ENCODE measurements at regions not wholly inside any gene's neighbourhood (a gene's known extent, or its start where the extent isn't known, plus 50 kb on each side); places are given as distances from the start of the nearest gene placed in this dataset.

DNA sequence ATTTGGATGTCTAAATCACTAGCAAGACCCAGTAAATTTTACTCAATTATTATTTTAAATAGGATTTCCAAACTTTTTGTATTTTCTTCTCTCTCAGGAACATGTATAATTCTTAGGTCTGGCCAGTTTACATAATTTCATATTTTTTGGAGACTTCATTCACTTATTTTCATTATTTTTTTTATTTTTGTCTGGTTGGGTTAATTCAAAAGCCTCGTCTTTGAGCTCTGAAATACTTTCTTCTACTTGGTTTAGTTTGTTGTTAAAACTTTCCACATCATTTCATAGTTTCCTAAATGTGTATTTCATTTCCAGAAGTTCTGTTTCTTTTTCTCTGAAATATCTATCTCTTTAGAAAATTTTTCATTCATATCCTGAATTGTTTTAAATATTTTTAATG lies 322.9 kb upstream of the SPRY2 start:
- ChIA-PET CTCF (no interaction called here), POLR2A (no interaction called here)
- peaks cover 2% of the 10 kb centered on the region for H3K4me1 Mint-ChIP-seq
- no peaks in the 10 kb centered on the region for H3K27me3 ChIP-seq (replicated peaks in 1 of 4; ENCODE audit: control extremely low read depth in 1 of 4, control insufficient read depth in 3 of 4, insufficient read depth in 4 of 4, low read length in 3 of 4)
- no peaks in the 10 kb centered on the region for H3K79me2 ChIP-seq (ENCODE audit: control insufficient read depth, insufficient read depth, low read length)
- H4K20me1 ChIP-seq (ENCODE audit: control insufficient read depth, insufficient read depth, low read length, poor library complexity, severe bottlenecking), result no peaks in the 10 kb centered on the region
- no peak overlapping the region for H3K4me3 Mint-ChIP-seq
- peaks cover 0 to 3% (median 0%) of the 10 kb centered on the region in 3 donors for H3K9me3 ChIP-seq (ENCODE audit: control extremely low read depth in 1 of 3, control insufficient read depth in 2 of 3, insufficient read depth in 1 of 3, low read length in 2 of 3)
- no peaks in the 10 kb centered on the region for H3K4me1 ChIP-seq (ENCODE audit: control insufficient read depth in 2 of 2, insufficient read depth in 2 of 2, low read length in 2 of 2)
- no CpG with 5 or more reads among the region's 1 CpG for WGBS (ENCODE audit: insufficient coverage)
- H3K4me2 ChIP-seq (replicated peaks; ENCODE audit: low read depth, low read length, poor library complexity, severe bottlenecking), result no peak overlapping the region
- H3K27ac ChIP-seq (ENCODE audit: low read length in 2 of 2), result no peak overlapping the region
- no peaks in the 10 kb centered on the region for H3K36me3 ChIP-seq (replicated peaks in 1 of 2; ENCODE audit: control extremely low read depth in 1 of 2, control insufficient read depth in 1 of 2, extremely low read depth in 1 of 2, insufficient read depth in 2 of 2, low read length in 1 of 2)
- DNase-seq (no peak), ATAC-seq (ENCODE audit: low read depth) (no peak)
- H3K27me3 Mint-ChIP-seq, result no peaks in the 10 kb centered on the region
- H2AFZ ChIP-seq (ENCODE audit: insufficient read depth, low read depth, low read length, poor library complexity, severe bottlenecking), result no peak overlapping the region
- no peak overlapping the region for H3K9ac ChIP-seq (ENCODE audit: low read length)
- intact Hi-C loops (cut with micrococcal nuclease), result no loop called here
- TF ChIP-seq, protein P1, sequence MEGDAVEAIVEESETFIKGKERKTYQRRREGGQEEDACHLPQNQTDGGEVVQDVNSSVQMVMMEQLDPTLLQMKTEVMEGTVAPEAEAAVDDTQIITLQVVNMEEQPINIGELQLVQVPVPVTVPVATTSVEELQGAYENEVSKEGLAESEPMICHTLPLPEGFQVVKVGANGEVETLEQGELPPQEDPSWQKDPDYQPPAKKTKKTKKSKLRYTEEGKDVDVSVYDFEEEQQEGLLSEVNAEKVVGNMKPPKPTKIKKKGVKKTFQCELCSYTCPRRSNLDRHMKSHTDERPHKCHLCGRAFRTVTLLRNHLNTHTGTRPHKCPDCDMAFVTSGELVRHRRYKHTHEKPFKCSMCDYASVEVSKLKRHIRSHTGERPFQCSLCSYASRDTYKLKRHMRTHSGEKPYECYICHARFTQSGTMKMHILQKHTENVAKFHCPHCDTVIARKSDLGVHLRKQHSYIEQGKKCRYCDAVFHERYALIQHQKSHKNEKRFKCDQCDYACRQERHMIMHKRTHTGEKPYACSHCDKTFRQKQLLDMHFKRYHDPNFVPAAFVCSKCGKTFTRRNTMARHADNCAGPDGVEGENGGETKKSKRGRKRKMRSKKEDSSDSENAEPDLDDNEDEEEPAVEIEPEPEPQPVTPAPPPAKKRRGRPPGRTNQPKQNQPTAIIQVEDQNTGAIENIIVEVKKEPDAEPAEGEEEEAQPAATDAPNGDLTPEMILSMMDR (IDR thresholded peaks at IDR 0.05), result no peak
- TF ChIP-seq EZH2 (IDR thresholded peaks at IDR 0.05; ENCODE audit: borderline replicate concordance, insufficient read depth, low read depth, low read length, poor library complexity, severe bottlenecking), result no peak
- no peak overlapping the region for H3K4me3 ChIP-seq (ENCODE audit: control extremely low read depth in 1 of 5, extremely low read depth in 1 of 5, insufficient read depth in 1 of 5, low read depth in 2 of 5, low read length in 4 of 5)
- peaks cover 2% of the 10 kb centered on the region for H3K9me3 Mint-ChIP-seq (ENCODE audit: insufficient read depth)
- H3K27ac Mint-ChIP-seq, result no peak overlapping the region

- Histone ChIP-seq H3K9me3 (ENCODE audit: control extremely low read depth in 1 of 3, control insufficient read depth in 2 of 3, insufficient read depth in 1 of 3, low read length in 2 of 3) (peaks cover 0 to 18% (median 2%) of the 10 kb centered on the region in 3 donors), H3K27ac (ENCODE audit: low read length in 2 of 2) (no peak overlapping the region), H3K4me2 (replicated peaks; ENCODE audit: low read depth, low read length, poor library complexity, severe bottlenecking) (no peak overlapping the region), H3K4me3 (ENCODE audit: control extremely low read depth in 1 of 5, extremely low read depth in 1 of 5, insufficient read depth in 1 of 5, low read depth in 2 of 5, low read length in 4 of 5) (no peak overlapping the region), H3K36me3 (replicated peaks in 1 of 2; ENCODE audit: control extremely low read depth in 1 of 2, control insufficient read depth in 1 of 2, extremely low read depth in 1 of 2, insufficient read depth in 2 of 2, low read length in 1 of 2) (no peaks in the 10 kb centered on the region), H4K20me1 (ENCODE audit: control insufficient read depth, insufficient read depth, low read length, poor library complexity, severe bottlenecking) (no peaks in the 10 kb centered on the region), H3K27me3 (replicated peaks in 1 of 4; ENCODE audit: control extremely low read depth in 1 of 4, control insufficient read depth in 3 of 4, insufficient read depth in 4 of 4, low read length in 3 of 4) (no peaks in the 10 kb centered on the region), H3K9ac (ENCODE audit: low read length) (no peak overlapping the region), H2AFZ (ENCODE audit: insufficient read depth, low read depth, low read length, poor library complexity, severe bottlenecking) (no peak overlapping the region), H3K79me2 (ENCODE audit: control insufficient read depth, insufficient read depth, low read length) (no peaks in the 10 kb centered on the region), H3K4me1 (ENCODE audit: control insufficient read depth in 2 of 2, insufficient read depth in 2 of 2, low read length in 2 of 2) (no peaks in the 10 kb centered on the region)
- Mint-ChIP-seq H3K27ac (no peak overlapping the region), H3K27me3 (no peaks in the 10 kb centered on the region), H3K4me1 (peaks cover 2% of the 10 kb centered on the region), H3K9me3 (ENCODE audit: insufficient read depth) (peaks cover 7% of the 10 kb centered on the region), H3K4me3 (no peak overlapping the region)
- POLR2A ChIA-PET, result no interaction called here
- intact Hi-C loops (cut with micrococcal nuclease), result no loop called here
- DNase-seq (no peak), ATAC-seq (ENCODE audit: low read depth) (no peak)
- CTCF ChIA-PET, result no interaction called here
- TF ChIP-seq EZH2 (IDR thresholded peaks at IDR 0.05; ENCODE audit: borderline replicate concordance, insufficient read depth, low read depth, low read length, poor library complexity, severe bottlenecking), result no peak
- TF ChIP-seq, protein P1 (IDR thresholded peaks at IDR 0.05), result no peak
- 92% methylated on average over 15 of the region's 16 CpGs for WGBS (ENCODE audit: insufficient coverage)
Observed at GRCh38 chr13:80658705-80659104, 317.8 kb upstream of the SPRY2 start.
